ENCODE measurements at regions not wholly inside any gene's neighbourhood (a gene's known extent, or its start where the extent isn't known, plus 50 kb on each side); places are given as distances from the start of the nearest gene placed in this dataset.

DNA sequence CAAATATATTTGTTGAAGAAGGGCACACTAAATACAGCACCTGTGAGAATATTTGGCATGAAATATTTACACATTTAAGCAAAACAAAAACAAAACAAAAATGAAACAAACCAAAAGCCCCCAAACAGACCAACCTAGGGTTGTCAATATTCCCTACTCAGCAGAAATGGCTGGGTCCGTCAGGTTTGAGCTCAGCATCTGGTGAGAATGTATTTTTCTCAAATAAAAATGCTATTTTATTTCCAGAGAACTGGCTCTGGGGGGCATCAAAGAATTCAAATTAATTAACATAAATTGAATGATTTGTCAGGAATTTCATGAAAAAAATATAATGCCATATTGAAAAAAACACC, 142.8 kb upstream of the COL5A1 start:
- Histone ChIP-seq H3K9ac (ENCODE audit: low read depth, low read length) (no peak overlapping the region), H3K4me2 (ENCODE audit: low read depth, low read length) (no peak overlapping the region), H2BK20ac (ENCODE audit: low read depth, low read length) (no peak overlapping the region), H3K27ac (ENCODE audit: insufficient read depth, low read length) (no peak overlapping the region), H3K23ac (ENCODE audit: low read depth, low read length) (no peak overlapping the region), H4K91ac (ENCODE audit: insufficient read depth, low read depth, low read length) (no peak overlapping the region), H2BK5ac (ENCODE audit: low read depth, low read length, poor library complexity, severe bottlenecking) (no peak overlapping the region), H2AK5ac (ENCODE audit: low read depth, low read length) (no peak overlapping the region), H3K9me1 (ENCODE audit: insufficient read depth, low read length) (peaks cover 16% of the 10 kb centered on the region), H4K20me1 (ENCODE audit: insufficient read depth, low read length) (no peaks in the 10 kb centered on the region), H4K5ac (ENCODE audit: low read depth, low read length) (no peak overlapping the region), H3K36me3 (ENCODE audit: control insufficient read depth, insufficient read depth, low read length) (no peaks in the 10 kb centered on the region), H2BK120ac (ENCODE audit: low read depth, low read length) (no peak overlapping the region), H3K4me3 (ENCODE audit: insufficient read depth, low read depth, low read length) (no peak overlapping the region), H3K56ac (ENCODE audit: extremely low read depth, insufficient read depth, low read length) (no peak overlapping the region), H2AK9ac (replicated peaks; ENCODE audit: low read depth, low read length, poor library complexity) (no peak overlapping the region), H3K4ac (ENCODE audit: low read depth, low read length) (no peak overlapping the region), H2BK15ac (ENCODE audit: low read depth, low read length) (no peak overlapping the region), H3K27me3 (ENCODE audit: control insufficient read depth, insufficient read depth, low read length) (no peaks in the 10 kb centered on the region), H3K9me3 (ENCODE audit: control insufficient read depth, insufficient read depth, low read length) (peaks cover 5% of the 10 kb centered on the region; the same call in 1 of the 2 replicates), H3K18ac (ENCODE audit: low read depth, low read length) (no peak overlapping the region), H4K8ac (ENCODE audit: low read depth in 2 of 2, low read length in 2 of 2) (no peak overlapping the region), H3K79me1 (ENCODE audit: low read depth in 1 of 2, low read length in 2 of 2) (no peaks in the 10 kb centered on the region; a peak in 1 of 4 replicates), H2AFZ (replicated peaks; ENCODE audit: low read length, poor library complexity) (no peak overlapping the region), H3K14ac (replicated peaks; ENCODE audit: low read depth, low read length) (no peak overlapping the region), H3K4me1 (ENCODE audit: control insufficient read depth, insufficient read depth, low read length) (peaks cover 27% of the 10 kb centered on the region)
- TF ChIP-seq MAFK (IDR thresholded peaks at IDR 0.05; ENCODE audit: low read depth, low read length) (peak; percentile 71), CHD1 (IDR thresholded peaks at IDR 0.05; ENCODE audit: low read depth, low read length) (no peak)
- no peak for DNase-seq
- in situ Hi-C loops (cut with MboI; ENCODE audit: low sequenced_read_pairs) (no loop called here), dilution Hi-C loops (cut with HindIII; ENCODE audit: low sequenced_read_pairs, unreplicated experiment) (no loop called here), intact Hi-C loops (cut with micrococcal nuclease) (no loop called here)
- no CpG with 5 or more reads among the region's 1 CpG for WGBS, 2 experiments (ENCODE audit: extremely low coverage in 2 of 2, insufficient read length in 1 of 2)
- POLR2A ChIA-PET (ENCODE audit: unreplicated experiment), result no interaction called here
- BruUV-seq (replicated peaks), result no TSS peak
- ATAC-seq (ENCODE audit: low read depth), result no peak
- CTCF ChIA-PET, result no interaction called here

Data from IMR-90 (cell line).